HG02763 (cell line): ENCODE measurements at regions not wholly inside any gene's neighbourhood (a gene's known extent, or its start where the extent isn't known, plus 50 kb on each side); places are given as distances from the start of the nearest gene placed in this dataset.
"Not testable (repeated sequence)": the region's sequence is repeated elsewhere in the genome, so short reads cannot be mapped to it uniquely, and the experiment has no call there.

Experiments
- ATAC-seq: cut with Tn5 transposase; IDR thresholded peaks from one replicate; pipeline ENCODE4 v1.9.1; 2021; ENCODE audit warnings: mild to moderate bottlenecking, moderate library complexity; ENCODE audit not compliant: unreplicated experiment

- no peak for ATAC-seq
These were observed 1754.0 kb upstream of the ACO1 start for GRCh38 chr9:30630459-30630858.

- ATAC-seq, result not testable (repeated sequence)
These were observed 1737.8 kb upstream of the ACO1 start for GRCh38 chr9:30646639-30647038.

GRCh38 chr9:30661925-30662324 is 1722.5 kb upstream of the ACO1 start:
- no peak for ATAC-seq

- ATAC-seq, result no peak
These were observed 1713.5 kb upstream of the ACO1 start for GRCh38 chr9:30670805-30671562.

GRCh38 chr9:30673132-30673531 is 1711.3 kb upstream of the ACO1 start:
- ATAC-seq, result no peak

- no peak for ATAC-seq
These were observed 1707.8 kb upstream of the ACO1 start for GRCh38 chr9:30676651-30677050.

GRCh38 chr9:30677221-30677620 is 1707.2 kb upstream of the ACO1 start:
- no peak for ATAC-seq

GRCh38 chr9:30688801-30689200 is 1695.6 kb upstream of the ACO1 start:
- ATAC-seq, result no peak

GRCh38 chr9:30697958-30698357 is 1686.5 kb upstream of the ACO1 start:
- no peak for ATAC-seq

GRCh38 chr9:30711591-30711990 is 1672.9 kb upstream of the ACO1 start:
- ATAC-seq, result no peak

- no peak for ATAC-seq
These were observed 1671.2 kb upstream of the ACO1 start for GRCh38 chr9:30713243-30713642.

GRCh38 chr9:30714389-30714788 is 1670.1 kb upstream of the ACO1 start:
- ATAC-seq, result no peak

GRCh38 chr9:30718483-30718882 is 1666.0 kb upstream of the ACO1 start:
- ATAC-seq, result no peak

GRCh38 chr9:30722065-30722464 is 1662.4 kb upstream of the ACO1 start:
- no peak for ATAC-seq

GRCh38 chr9:30723656-30724055 is 1660.8 kb upstream of the ACO1 start:
- ATAC-seq, result no peak

GRCh38 chr9:30732060-30732459 is 1652.4 kb upstream of the ACO1 start:
- ATAC-seq, result no peak

GRCh38 chr9:30744871-30745270 is 1639.6 kb upstream of the ACO1 start:
- ATAC-seq, result no peak

- ATAC-seq, result no peak
These were observed 1637.9 kb upstream of the ACO1 start for GRCh38 chr9:30746589-30746988.

GRCh38 chr9:30757723-30758122 is 1626.7 kb upstream of the ACO1 start:
- ATAC-seq, result no peak

- ATAC-seq, result no peak
These were observed 1625.6 kb upstream of the ACO1 start for GRCh38 chr9:30758726-30759446.

GRCh38 chr9:30765318-30765717 is 1619.1 kb upstream of the ACO1 start:
- ATAC-seq, result no peak

GRCh38 chr9:30771163-30771708 is 1613.2 kb upstream of the ACO1 start:
- no peak for ATAC-seq
